AG10803 (cell line): ENCODE measurements at regions not wholly inside any gene's neighbourhood (a gene's known extent, or its start where the extent isn't known, plus 50 kb on each side); places are given as distances from the start of the nearest gene placed in this dataset.
A peak's percentile ranks its signal among the peaks of the same experiment; 100 is the strongest.

Source experiments
- DNase-seq: peaks from one replicate; pipeline ENCODE4 v3.0.0; 2010; ENCODE audit warnings: low read depth
- H3K4me3 ChIP-seq: 2 replicates; pipeline ENCODE4 v1.5.1; 2011; ENCODE audit warnings: mild to moderate bottlenecking, low read length, control low read depth
- TF ChIP-seq, protein P1 (sequence below): conservative IDR thresholded peaks from 2 replicates; pipeline ENCODE4 v1.5.1; 2011; ENCODE audit warnings: mild to moderate bottlenecking, low read length, control low read depth, inconsistent platforms

DNA sequence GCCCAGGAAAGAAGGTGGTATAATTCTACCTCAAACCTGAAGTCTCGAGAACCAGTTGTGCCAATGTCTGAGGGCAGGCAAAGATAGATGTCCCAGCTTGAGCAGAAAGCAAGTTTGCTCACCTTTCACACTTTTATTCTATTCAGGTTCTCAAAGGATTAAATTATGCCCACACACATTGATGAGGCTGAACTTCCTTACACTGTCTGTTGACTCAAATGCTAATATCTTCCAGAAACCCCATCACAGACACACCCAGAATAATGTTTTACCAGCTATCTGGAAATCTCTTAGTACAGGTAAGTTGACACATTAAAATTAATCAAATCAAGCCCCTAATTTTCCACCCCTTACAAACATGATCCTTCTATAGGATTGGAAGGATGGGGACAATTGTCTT, 605.7 kb downstream of the NUF2 start:
- TF ChIP-seq, protein P1, sequence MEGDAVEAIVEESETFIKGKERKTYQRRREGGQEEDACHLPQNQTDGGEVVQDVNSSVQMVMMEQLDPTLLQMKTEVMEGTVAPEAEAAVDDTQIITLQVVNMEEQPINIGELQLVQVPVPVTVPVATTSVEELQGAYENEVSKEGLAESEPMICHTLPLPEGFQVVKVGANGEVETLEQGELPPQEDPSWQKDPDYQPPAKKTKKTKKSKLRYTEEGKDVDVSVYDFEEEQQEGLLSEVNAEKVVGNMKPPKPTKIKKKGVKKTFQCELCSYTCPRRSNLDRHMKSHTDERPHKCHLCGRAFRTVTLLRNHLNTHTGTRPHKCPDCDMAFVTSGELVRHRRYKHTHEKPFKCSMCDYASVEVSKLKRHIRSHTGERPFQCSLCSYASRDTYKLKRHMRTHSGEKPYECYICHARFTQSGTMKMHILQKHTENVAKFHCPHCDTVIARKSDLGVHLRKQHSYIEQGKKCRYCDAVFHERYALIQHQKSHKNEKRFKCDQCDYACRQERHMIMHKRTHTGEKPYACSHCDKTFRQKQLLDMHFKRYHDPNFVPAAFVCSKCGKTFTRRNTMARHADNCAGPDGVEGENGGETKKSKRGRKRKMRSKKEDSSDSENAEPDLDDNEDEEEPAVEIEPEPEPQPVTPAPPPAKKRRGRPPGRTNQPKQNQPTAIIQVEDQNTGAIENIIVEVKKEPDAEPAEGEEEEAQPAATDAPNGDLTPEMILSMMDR, result no peak
- DNase-seq, result no peak
- H3K4me3 ChIP-seq, result no peak overlapping the region

DNA sequence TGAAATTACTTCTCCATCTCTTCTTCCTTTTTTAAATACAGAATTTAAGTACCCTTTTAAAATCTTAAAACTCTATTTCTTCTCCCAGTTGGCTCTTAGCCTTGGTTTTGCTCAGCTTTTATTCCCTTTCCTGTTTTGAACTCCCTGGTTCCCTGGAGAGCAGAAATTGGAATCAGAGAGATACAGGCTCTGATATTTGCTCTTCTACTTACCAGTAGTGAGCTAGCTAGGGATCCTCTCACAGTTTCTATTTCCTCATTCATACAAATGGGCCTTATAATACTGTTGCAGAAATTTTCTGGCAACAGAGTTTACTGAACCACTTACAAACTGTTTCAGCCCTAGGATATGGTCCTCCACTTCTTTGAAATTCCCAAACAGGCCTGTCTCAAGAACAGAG, 606.3 kb downstream of the NUF2 start:
- H3K4me3 ChIP-seq, result no peak overlapping the region
- no peak for DNase-seq
- TF ChIP-seq, protein P1, result no peak

DNA sequence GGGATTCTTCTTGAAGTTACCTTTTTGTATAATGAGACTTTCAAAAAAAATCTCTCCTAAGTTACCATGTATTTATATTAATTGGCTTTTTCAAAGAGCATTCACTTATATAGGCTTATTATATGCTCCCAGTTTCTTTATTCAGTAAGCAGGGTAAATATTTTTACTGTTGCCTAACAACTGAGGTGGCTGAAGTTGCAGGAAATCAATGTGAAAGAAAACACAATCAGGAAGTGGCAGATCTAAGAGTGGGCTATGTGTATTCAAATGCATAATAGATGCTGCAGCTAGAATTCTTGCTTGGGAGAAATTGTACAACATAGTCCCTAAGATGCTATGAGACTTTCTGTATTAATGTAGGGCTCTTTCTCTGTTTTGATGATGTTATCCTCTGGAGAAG, 606.9 kb downstream of the NUF2 start:
- TF ChIP-seq, protein P1, result no peak
- H3K4me3 ChIP-seq, result no peak overlapping the region
- DNase-seq, result peak; percentile 30

DNA sequence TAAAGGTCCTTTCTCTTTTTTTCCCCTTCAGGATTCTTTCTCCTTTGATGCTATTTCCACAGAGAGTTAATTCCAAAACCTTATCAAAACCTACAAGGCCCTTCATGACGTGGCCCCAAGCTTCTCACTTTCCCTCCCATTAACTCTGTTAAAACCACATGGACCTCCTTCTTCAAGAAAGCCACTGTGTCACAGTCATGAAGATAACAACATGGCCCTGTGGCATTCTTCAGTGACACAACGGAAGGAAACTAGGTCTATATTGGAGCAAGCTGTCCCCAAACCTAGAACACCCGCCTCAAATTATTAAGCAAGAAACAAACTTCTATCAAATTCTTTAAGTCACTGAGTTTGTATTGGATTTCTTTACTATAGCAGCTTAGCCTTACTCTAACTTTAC, 611.1 kb downstream of the NUF2 start:
- TF ChIP-seq, protein P1, result no peak
- H3K4me3 ChIP-seq, result no peak overlapping the region
- DNase-seq, result no peak

DNA sequence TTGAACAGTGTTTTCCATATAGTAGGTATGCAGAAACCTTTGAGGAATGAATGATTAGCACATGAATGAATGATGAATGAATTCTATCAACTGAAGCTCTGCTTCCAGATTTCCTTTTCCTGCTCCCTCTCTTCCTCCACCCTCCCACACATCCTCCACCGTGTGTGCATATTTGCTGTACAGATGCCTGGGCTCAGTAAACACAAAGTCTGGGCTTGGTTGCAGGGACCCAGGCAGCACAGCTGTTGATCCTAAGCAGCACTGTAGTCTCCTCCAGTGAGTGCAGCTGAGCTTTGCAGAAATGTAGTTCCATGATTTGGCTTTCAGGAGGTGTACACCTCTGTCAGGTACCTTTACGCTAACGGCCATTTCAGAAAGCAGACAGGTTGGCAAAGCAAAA, 611.7 kb downstream of the NUF2 start:
- no peak for DNase-seq
- no peak overlapping the region for H3K4me3 ChIP-seq
- TF ChIP-seq, protein P1, result no peak

DNA sequence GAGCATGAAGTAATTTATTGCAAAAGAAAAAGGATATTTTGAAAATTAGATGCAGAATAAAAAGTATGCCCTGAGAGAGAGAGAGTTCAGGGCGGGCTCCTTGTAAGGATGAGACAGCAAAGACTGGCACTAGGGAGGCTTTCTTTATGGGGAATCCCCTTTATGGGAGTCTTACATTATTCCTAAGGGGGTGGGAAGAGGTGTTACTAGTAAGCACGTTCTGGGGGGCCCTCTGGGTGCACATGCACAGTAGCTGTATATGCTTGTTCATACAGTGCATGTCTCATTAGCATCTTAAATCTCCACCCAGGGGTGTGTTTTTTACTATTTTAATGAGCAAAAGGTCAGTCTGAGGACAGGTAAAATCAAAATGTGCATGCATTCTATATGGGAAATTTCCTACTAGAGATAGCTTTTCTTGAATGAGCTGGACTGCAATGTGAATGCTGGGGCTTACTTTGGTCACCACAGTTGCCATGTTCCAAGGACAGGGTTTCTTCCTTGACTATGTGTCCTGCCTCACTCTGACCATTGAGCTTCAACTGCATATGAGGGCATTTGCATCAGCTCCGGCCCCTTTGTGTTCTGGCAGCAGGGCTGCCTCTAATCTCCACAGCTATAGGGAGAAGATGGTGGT, 614.1 kb downstream of the NUF2 start:
- TF ChIP-seq, protein P1, result no peak
- DNase-seq, result no peak
- no peak overlapping the region for H3K4me3 ChIP-seq

DNA sequence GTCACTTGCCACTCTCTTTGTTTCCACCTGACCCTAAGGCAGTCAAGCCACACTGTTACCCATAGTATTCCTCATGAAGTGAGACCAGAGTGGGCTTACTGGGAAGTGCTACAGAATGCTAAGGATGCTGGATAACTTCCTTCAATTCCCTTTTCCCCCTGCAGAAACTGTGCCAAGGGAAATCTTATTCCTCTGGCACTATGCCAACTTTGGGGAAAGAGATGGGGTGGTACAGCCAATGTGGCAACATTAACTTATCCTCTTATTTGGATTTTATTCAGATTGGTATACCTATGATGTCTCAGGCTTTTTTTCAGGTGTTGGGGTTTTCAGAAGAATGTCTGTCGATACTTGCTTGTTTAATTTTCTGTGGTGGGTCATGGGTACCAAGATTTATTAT, 599.4 kb upstream of the PBX1 start:
- no peak overlapping the region for H3K4me3 ChIP-seq
- no peak for DNase-seq
- TF ChIP-seq, protein P1, result no peak
